ENCODE measurements at regions not wholly inside any gene's neighbourhood (a gene's known extent, or its start where the extent isn't known, plus 50 kb on each side); places are given as distances from the start of the nearest gene placed in this dataset.

- Mint-ChIP-seq H3K27ac (peak overlapping the region; percentile 87; the same call in 1 of the 2 replicates), H3K36me3 (ENCODE audit: low read depth) (peaks cover 9% of the 10 kb centered on the region; the same call in 2 of the 3 replicates), H3K4me1 (peaks cover 50% of the 10 kb centered on the region), H3K27me3 (ENCODE audit: insufficient read depth, low read depth, poor library complexity) (peaks cover 4% of the 10 kb centered on the region), H3K9me3 (peaks cover 7% of the 10 kb centered on the region; the same call in 2 of the 3 replicates), H3K4me3 (no peak overlapping the region)
- Histone ChIP-seq H3K36me3 (ENCODE audit: insufficient read depth) (no peaks in the 10 kb centered on the region), H3K9me2 (ENCODE audit: insufficient read depth) (no peaks in the 10 kb centered on the region), H3K27me3 (ENCODE audit: insufficient read depth) (no peaks in the 10 kb centered on the region), H3K4me2 (peak overlapping the region; percentile 60; the same call in 1 of the 2 replicates), H3K4me3 (no peak overlapping the region), H3K4me1 (ENCODE audit: insufficient read depth) (peaks cover 27% of the 10 kb centered on the region), H3F3A (replicated peaks; ENCODE audit: low read depth) (no peaks in the 10 kb centered on the region), H3K27ac (ENCODE audit: low read depth) (peak overlapping the region; percentile 82), H2AFZ (no peak overlapping the region), H3K79me2 (replicated peaks; ENCODE audit: insufficient read depth) (no peaks in the 10 kb centered on the region), H4K20me1 (replicated peaks; ENCODE audit: insufficient read depth) (no peaks in the 10 kb centered on the region)
- TF ChIP-seq JUNB (IDR thresholded peaks at IDR 0.05; ENCODE audit: unreplicated experiment) = no peak
- TF ChIP-seq CREB1 (CRISPR knock-in tag; IDR thresholded peaks at IDR 0.05; ENCODE audit: low read depth) = no peak
- TF ChIP-seq CTCF (conservative IDR thresholded peaks at IDR 0.05; ENCODE audit: low read depth in 2 of 2) = no peak
- TF ChIP-seq EZH2phosphoT487 (IDR thresholded peaks at IDR 0.05; ENCODE audit: unreplicated experiment) = no peak
- no peak for TF ChIP-seq EZH2 (IDR thresholded peaks at IDR 0.05; ENCODE audit: low read depth, unreplicated experiment)
- TF ChIP-seq ZNF331 (CRISPR knock-in tag; IDR thresholded peaks at IDR 0.05; ENCODE audit: low read depth) = no peak
- TF ChIP-seq POLR2AphosphoS5 (IDR thresholded peaks at IDR 0.05; ENCODE audit: low read depth) = no peak
- TF ChIP-seq NANOG (IDR thresholded peaks at IDR 0.05; ENCODE audit: borderline replicate concordance) = no peak
- no peak for TF ChIP-seq ZNF462 (CRISPR knock-in tag; IDR thresholded peaks at IDR 0.05)
- TF ChIP-seq STAT1 (IDR thresholded peaks at IDR 0.05; ENCODE audit: unreplicated experiment) = no peak
- no peak for TF ChIP-seq REST (IDR thresholded peaks at IDR 0.05; ENCODE audit: unreplicated experiment)
- TF ChIP-seq ETS1 (IDR thresholded peaks at IDR 0.05) = no peak
- TF ChIP-seq ZNF114 (CRISPR knock-in tag; IDR thresholded peaks at IDR 0.05) = no peak
- DNase-seq (ENCODE audit: low spot score) (no peak), ATAC-seq (no peak)
Measured at GRCh38 chrX:23504895-23505294, 162.4 kb upstream of the PRDX4 start.
